OCI-LY3 (cell line): ENCODE measurements at regions not wholly inside any gene's neighbourhood (a gene's known extent, or its start where the extent isn't known, plus 50 kb on each side); places are given as distances from the start of the nearest gene placed in this dataset.

Source experiments
- H2AFZ ChIP-seq: fragments of 200-600, 300-600 bp; shearing (Covaris generic); 2 replicates; pipeline ENCODE4 v1.6.0; 2014; ENCODE audit warnings: antibody characterized with exemption, low read depth, low read length
- H3K27ac ChIP-seq: fragments of 200-600, 300-600 bp; sonication (generic); 2 replicates; pipeline ENCODE4 v1.5.1; 2014; ENCODE audit warnings: mild to moderate bottlenecking, low read length, moderate library complexity, mixed read lengths
- H3K27me3 ChIP-seq: fragments of 200-600, 300-600 bp; sonication (generic); 2 replicates; pipeline ENCODE4 v1.6.1; 2014; ENCODE audit warnings: low read depth, low read length, mixed read lengths
- H3K36me3 ChIP-seq: fragments of 200-600, 300-600 bp; sonication (generic); replicated peaks from 2 replicates; pipeline ENCODE3; 2014; ENCODE audit warnings: low read depth, low read length, mixed read lengths
- H3K4me1 ChIP-seq: fragments of 300-600, 200-600 bp; sonication (generic); 2 replicates; pipeline ENCODE4 v1.6.1; 2014; ENCODE audit warnings: low read length, mixed read lengths
- H3K4me2 ChIP-seq: fragments of 200-600, 300-600 bp; sonication (generic); 2 replicates; pipeline ENCODE4 v1.6.1; 2014; ENCODE audit warnings: low read length, mixed read lengths
- H3K4me3 ChIP-seq: fragments of 300-600, 200-600 bp; sonication (generic); 2 replicates; pipeline ENCODE4 v1.5.1; 2014; ENCODE audit warnings: antibody characterized with exemption, mild to moderate bottlenecking, low read length, moderate library complexity
- H3K79me2 ChIP-seq: fragments of 300-600, 200-600 bp; shearing (Covaris generic); 2 replicates; pipeline ENCODE4 v1.6.1; 2014; ENCODE audit warnings: mild to moderate bottlenecking, low read length, mixed read lengths
- H3K9ac ChIP-seq: fragments of 300-600, 200-600 bp; shearing (Covaris generic); 2 replicates; pipeline ENCODE4 v1.6.0; 2014; ENCODE audit warnings: mild to moderate bottlenecking, low read length, moderate library complexity
- H3K9me3 ChIP-seq: fragments of 200-600, 300-600 bp; shearing (Covaris generic); 2 replicates; pipeline ENCODE4 v1.6.1; 2014; ENCODE audit warnings: low read length, mixed read lengths; ENCODE audit not compliant: insufficient read depth
- H4K20me1 ChIP-seq: fragments of 200-600, 300-600 bp; sonication (generic); 2 replicates; pipeline ENCODE4 v1.6.1; 2016; ENCODE audit warnings: low read length, mixed read lengths; ENCODE audit not compliant: insufficient read depth
- CTCF ChIP-seq: fragments of 200-600, 300-600 bp; sonication (generic); IDR thresholded peaks from 2 replicates; pipeline ENCODE4 v1.5.1; 2014; ENCODE audit warnings: antibody characterized with exemption, low read length, low read depth
- EZH2phosphoT487 ChIP-seq: fragments of 200-600 bp; shearing (Covaris generic); IDR thresholded peaks from 2 replicates; pipeline ENCODE4 v1.6.1; 2018; ENCODE audit warnings: antibody characterized with exemption, mixed run types, low read depth

GRCh38 chr7:16293669-16294425 lies 127.5 kb downstream of the CRPPA start:
- Histone ChIP-seq H3K4me1 (no peaks in the 10 kb centered on the region), H3K36me3 (no peaks in the 10 kb centered on the region), H3K27me3 (no peaks in the 10 kb centered on the region), H3K9me3 (no peaks in the 10 kb centered on the region), H3K4me2 (no peak overlapping the region), H3K4me3 (no peak overlapping the region), H3K79me2 (no peaks in the 10 kb centered on the region), H4K20me1 (no peaks in the 10 kb centered on the region), H3K27ac (no peak overlapping the region), H3K9ac (no peak overlapping the region), H2AFZ (no peak overlapping the region)
- TF ChIP-seq CTCF (no peak), EZH2phosphoT487 (no peak)

- H4K20me1 ChIP-seq = no peaks in the 10 kb centered on the region
- H3K27ac ChIP-seq = no peak overlapping the region
- TF ChIP-seq EZH2phosphoT487 (no peak), CTCF (no peak)
- no peak overlapping the region for H2AFZ ChIP-seq
- H3K36me3 ChIP-seq = no peaks in the 10 kb centered on the region
- no peak overlapping the region for H3K4me3 ChIP-seq
- H3K4me2 ChIP-seq = no peak overlapping the region
- no peaks in the 10 kb centered on the region for H3K27me3 ChIP-seq
- H3K79me2 ChIP-seq = no peaks in the 10 kb centered on the region
- H3K4me1 ChIP-seq = no peaks in the 10 kb centered on the region
- no peak overlapping the region for H3K9ac ChIP-seq
- no peaks in the 10 kb centered on the region for H3K9me3 ChIP-seq
Observed at GRCh38 chr7:16284581-16284980, 136.8 kb downstream of the CRPPA start.

GRCh38 chr7:16278167-16278787 lies 143.1 kb downstream of the CRPPA start:
- no peak overlapping the region for H2AFZ ChIP-seq
- no peak overlapping the region for H3K9ac ChIP-seq
- H3K4me1 ChIP-seq = no peaks in the 10 kb centered on the region
- H3K27me3 ChIP-seq = no peaks in the 10 kb centered on the region
- no peak overlapping the region for H3K4me2 ChIP-seq
- H3K79me2 ChIP-seq = no peaks in the 10 kb centered on the region
- H3K36me3 ChIP-seq = no peaks in the 10 kb centered on the region
- H3K9me3 ChIP-seq = no peaks in the 10 kb centered on the region
- H4K20me1 ChIP-seq = no peaks in the 10 kb centered on the region
- no peak overlapping the region for H3K27ac ChIP-seq
- no peak overlapping the region for H3K4me3 ChIP-seq
- TF ChIP-seq EZH2phosphoT487 = no peak
- no peak for TF ChIP-seq CTCF

GRCh38 chr7:16271990-16272665 lies 149.2 kb downstream of the CRPPA start:
- H3K27ac ChIP-seq = no peak overlapping the region
- no peaks in the 10 kb centered on the region for H3K9me3 ChIP-seq
- TF ChIP-seq EZH2phosphoT487 (no peak), CTCF (no peak)
- no peaks in the 10 kb centered on the region for H3K27me3 ChIP-seq
- no peaks in the 10 kb centered on the region for H3K79me2 ChIP-seq
- H3K4me3 ChIP-seq = no peak overlapping the region
- H4K20me1 ChIP-seq = no peaks in the 10 kb centered on the region
- H2AFZ ChIP-seq = no peak overlapping the region
- peaks cover 9% of the 10 kb centered on the region for H3K4me1 ChIP-seq
- H3K36me3 ChIP-seq = no peaks in the 10 kb centered on the region
- H3K4me2 ChIP-seq = no peak overlapping the region
- H3K9ac ChIP-seq = no peak overlapping the region
